IPS-NIHi7 (cell line): ENCODE measurements at regions not wholly inside any gene's neighbourhood (a gene's known extent, or its start where the extent isn't known, plus 50 kb on each side); places are given as distances from the start of the nearest gene placed in this dataset.

ENCODE experiments used
- DNase-seq: peaks from one replicate; pipeline ENCODE4 v3.0.0; 2012; ENCODE audit warnings: mixed read lengths; ENCODE audit errors: extremely low spot score

- DNase-seq, result no peak
Observed at GRCh38 chr1:98330224-98330623, 331.3 kb upstream of the SNX7 start.

- DNase-seq, result no peak
Observed at GRCh38 chr1:98328855-98329254, 332.7 kb upstream of the SNX7 start.

GRCh38 chr1:98327220-98327861 is 334.2 kb upstream of the SNX7 start:
- no peak for DNase-seq

- DNase-seq, result no peak
Observed at GRCh38 chr1:98325646-98326440, 335.7 kb upstream of the SNX7 start.

GRCh38 chr1:98323906-98324358 is 337.6 kb upstream of the SNX7 start:
- DNase-seq, result peak; percentile 60

- DNase-seq, result no peak
Observed at GRCh38 chr1:98323388-98323787, 338.1 kb upstream of the SNX7 start.

- no peak for DNase-seq
Observed at GRCh38 chr1:98322966-98323365, 338.6 kb upstream of the SNX7 start.

- DNase-seq, result no peak
Observed at GRCh38 chr1:98322086-98322485, 339.4 kb upstream of the SNX7 start.

GRCh38 chr1:98321191-98321590 is 340.3 kb upstream of the SNX7 start:
- no peak for DNase-seq

- no peak for DNase-seq
Observed at GRCh38 chr1:98316286-98316905, 345.1 kb upstream of the SNX7 start.

- no peak for DNase-seq
Observed at GRCh38 chr1:98315309-98315708, 346.2 kb upstream of the SNX7 start.

GRCh38 chr1:98314601-98315000 is 346.9 kb upstream of the SNX7 start:
- no peak for DNase-seq

- DNase-seq, result no peak
Observed at GRCh38 chr1:98306517-98307089, 354.9 kb upstream of the SNX7 start.

- no peak for DNase-seq
Observed at GRCh38 chr1:98305362-98305761, 356.2 kb upstream of the SNX7 start.

- DNase-seq, result no peak
Observed at GRCh38 chr1:98304888-98305287, 356.6 kb upstream of the SNX7 start.

- no peak for DNase-seq
Observed at GRCh38 chr1:98299861-98300260, 361.7 kb upstream of the SNX7 start.

- DNase-seq, result no peak
Observed at GRCh38 chr1:98299313-98299712, 362.2 kb upstream of the SNX7 start.

- no peak for DNase-seq
Observed at GRCh38 chr1:98298319-98298718, 363.2 kb upstream of the SNX7 start.

- no peak for DNase-seq
Observed at GRCh38 chr1:98296681-98297080, 364.8 kb upstream of the SNX7 start.

GRCh38 chr1:98294127-98294526 is 367.4 kb upstream of the SNX7 start:
- DNase-seq, result no peak

GRCh38 chr1:98292994-98293393 is 368.5 kb upstream of the SNX7 start:
- DNase-seq, result no peak

- no peak for DNase-seq
Observed at GRCh38 chr1:98289311-98289710, 368.5 kb upstream of the DPYD start.

- DNase-seq, result no peak
Observed at GRCh38 chr1:98288494-98288893, 367.7 kb upstream of the DPYD start.
